DMS153 treated with DMSO at 0.1 percent for 48 hours (cell line): ENCODE measurements at regions not wholly inside any gene's neighbourhood (a gene's known extent, or its start where the extent isn't known, plus 50 kb on each side); places are given as distances from the start of the nearest gene placed in this dataset.

Source experiments
- DNase-seq: peaks from one replicate; lab custom pipeline; 2025; ENCODE audit not compliant: unreplicated experiment; lab: John Stamatoyannopoulos, UW

DNA sequence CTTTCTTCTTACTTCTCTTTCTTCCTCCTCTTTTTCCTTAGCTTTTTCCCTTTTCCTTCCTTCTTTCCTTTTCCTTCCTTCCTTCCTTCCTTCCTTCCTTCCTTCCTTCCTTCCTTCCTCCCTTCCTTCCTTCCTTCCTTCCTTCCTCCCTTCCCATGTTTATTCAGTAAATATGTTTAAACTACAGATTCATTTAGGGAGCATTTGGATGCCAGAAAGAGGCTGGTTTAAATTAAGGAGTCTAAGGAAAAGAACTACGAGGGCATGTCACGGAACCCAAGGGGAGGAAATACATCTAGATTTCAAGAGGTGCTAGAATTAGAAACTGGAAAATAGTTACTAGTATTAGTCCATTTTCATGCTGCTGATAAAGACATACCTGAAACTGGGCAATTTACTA lies 320.0 kb upstream of the ARRDC3 start:
- no peak for DNase-seq

DNA sequence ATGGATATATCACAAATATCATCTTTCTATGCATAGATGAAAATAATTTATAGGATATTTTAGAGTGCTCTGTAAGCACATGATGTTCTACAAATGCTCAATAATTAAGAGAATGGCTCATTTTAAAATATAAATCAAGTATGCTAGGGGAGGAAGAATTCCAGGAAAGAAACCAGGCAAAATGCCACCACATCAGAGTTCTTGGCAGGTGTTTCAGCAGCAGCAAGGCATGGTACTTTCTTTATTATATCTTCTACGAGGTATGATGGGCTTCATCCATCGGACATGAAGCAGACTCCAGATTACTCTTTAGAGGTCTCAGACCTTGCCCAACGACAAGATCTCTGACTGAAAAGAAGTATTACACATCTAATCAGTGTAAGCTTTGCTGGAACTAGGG lies 316.3 kb upstream of the ARRDC3 start:
- no peak for DNase-seq

- DNase-seq: no peak
These were observed 308.5 kb upstream of the ARRDC3 start for GRCh38 chr5:91691592-91691991.

- no peak for DNase-seq
These were observed 307.8 kb upstream of the ARRDC3 start for GRCh38 chr5:91690921-91691320.

GRCh38 chr5:91687430-91687829 lies 304.3 kb upstream of the ARRDC3 start:
- DNase-seq: no peak

GRCh38 chr5:91684625-91685024 lies 301.5 kb upstream of the ARRDC3 start:
- DNase-seq: no peak

- no peak for DNase-seq
These were observed 287.4 kb upstream of the ARRDC3 start for GRCh38 chr5:91670563-91670962.

- no peak for DNase-seq
These were observed 287.0 kb upstream of the ARRDC3 start for GRCh38 chr5:91670122-91670521.

DNA sequence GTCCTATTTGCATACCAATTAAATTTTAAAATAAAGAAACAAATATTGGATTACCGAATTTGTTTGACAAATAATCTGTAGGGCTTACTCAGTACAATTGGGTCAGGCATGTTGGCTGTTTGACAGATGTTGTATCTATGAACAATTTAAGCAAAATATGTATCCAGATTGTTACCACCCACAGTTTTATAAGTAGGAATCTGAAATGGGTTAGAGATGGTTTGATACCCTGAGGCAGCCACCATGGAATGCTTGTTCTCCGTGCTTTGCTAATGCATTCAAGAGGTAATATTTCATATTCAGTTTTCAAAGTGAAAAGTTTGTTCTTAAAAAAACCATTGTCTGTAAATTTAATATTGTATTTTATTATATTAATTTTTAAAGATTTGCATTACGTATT lies 285.1 kb upstream of the ARRDC3 start:
- DNase-seq: no peak

DNA sequence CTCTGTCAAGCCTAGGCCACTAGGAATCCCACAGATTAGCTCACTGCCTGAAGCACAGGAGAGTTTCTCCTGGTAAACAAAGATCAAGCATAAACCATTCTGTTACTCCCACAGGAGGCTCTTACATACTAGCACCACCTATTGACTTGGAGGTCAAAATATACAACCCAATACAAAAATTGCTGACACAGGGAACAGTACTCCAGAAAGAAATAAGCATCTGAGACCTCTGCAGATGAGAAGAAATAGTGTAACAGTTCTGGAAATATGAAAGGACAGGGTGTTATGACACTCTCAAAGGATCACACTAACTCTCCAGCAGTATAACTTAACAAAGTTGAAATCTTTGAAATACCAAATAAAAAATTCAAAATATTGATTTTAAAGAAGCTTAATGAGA lies 269.6 kb upstream of the ARRDC3 start:
- no peak for DNase-seq

DNA sequence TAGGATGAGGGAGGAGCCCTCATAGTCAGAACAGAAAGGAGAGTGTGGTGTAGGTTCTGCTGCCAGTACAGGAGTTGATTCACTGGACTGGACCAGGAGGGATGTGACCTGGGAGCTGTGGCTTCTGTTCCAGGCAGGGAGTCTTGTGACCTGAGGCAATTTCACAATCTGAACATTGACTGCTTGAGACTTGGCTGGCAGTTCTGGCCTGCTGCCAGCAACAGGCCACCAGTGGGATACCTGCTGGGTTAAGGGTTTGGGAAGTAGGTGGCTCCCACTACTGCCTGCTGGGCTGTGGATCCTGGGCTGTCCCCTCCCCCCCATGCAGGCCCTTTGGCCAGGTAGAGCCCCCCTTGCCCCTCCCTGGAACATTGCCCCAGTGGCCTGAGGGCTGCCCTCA lies 268.6 kb upstream of the ARRDC3 start:
- DNase-seq: no peak

GRCh38 chr5:91645347-91645746 lies 262.2 kb upstream of the ARRDC3 start:
- no peak for DNase-seq

- no peak for DNase-seq
These were observed 260.7 kb upstream of the ARRDC3 start for GRCh38 chr5:91643797-91644196.

DNA sequence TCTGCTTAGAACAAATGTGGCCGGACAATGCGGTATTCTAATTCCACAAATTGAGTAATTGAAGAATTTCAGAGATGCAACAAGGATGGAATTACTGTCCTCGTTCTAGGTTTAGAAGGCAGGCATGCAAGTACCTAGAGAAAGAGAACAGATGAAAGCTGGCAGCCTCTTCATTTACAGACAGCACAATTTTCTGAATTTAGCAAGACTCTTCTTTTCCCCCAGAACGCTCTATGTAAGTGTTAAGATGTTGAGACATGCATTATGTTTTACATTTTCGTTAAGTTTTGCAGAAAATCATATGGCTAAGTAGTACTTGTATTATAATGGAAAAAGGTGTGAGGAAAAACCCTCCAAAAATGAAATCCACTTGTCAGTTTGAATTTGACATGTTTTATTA lies 259.5 kb upstream of the ARRDC3 start:
- no peak for DNase-seq

- peak; percentile 1 for DNase-seq
These were observed 258.7 kb upstream of the ARRDC3 start for GRCh38 chr5:91641730-91642350.

DNA sequence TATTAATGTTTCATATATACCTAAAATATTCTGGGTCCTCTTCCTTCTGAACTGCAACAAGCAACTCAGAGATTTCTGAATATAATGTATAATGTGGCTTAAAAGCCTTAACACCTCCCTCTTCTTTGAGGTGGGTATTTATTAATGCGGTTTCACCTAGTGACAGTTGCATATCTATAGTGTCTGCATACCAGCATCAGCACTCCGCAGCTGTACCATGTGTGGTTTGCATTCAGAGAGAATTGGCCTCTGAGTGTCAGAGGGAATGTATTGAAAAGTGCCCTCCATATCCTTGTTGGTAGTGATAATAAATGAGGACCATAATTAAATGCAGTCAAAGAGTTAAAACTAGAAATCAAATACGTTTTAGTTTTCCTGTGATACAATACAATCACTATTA lies 256.6 kb upstream of the ARRDC3 start:
- DNase-seq: no peak

DNA sequence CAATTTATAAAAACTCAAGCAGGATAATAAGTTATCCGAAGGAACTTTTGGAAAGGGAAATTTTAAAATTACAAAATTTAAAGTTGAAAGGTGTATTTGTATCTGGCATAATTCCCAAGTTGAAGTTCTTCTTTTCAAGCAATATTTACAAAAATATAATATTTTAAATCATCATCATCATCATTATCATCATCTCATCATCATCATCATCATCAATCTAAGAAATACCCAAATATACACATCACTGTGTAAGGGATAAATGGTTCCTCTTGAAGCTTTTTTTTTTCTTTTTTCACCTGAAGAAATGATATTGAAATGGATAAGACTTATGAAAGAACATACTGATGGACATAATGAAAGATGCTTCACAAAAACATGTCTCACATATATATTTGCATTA lies 254.9 kb upstream of the ARRDC3 start:
- DNase-seq: no peak

GRCh38 chr5:91635950-91636734 lies 253.0 kb upstream of the ARRDC3 start:
- DNase-seq: no peak

DNA sequence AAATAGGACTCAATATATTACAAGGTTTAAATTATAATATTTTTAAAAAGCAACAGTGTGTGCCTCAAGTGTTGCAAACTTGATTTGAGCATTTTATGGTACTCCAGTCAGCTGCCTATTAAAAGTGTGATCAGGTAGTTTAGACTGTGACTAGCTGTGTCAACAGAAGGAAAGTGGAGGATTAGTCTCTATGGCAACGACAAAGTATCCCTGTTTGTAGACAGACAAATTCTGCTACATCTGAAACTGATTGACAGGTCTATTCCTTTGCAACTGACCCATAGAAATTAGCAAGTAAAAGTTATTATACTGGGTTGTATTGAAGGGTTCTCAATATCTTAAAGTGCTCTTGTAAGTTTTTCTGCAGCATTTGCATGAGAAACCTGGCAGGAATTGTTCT lies 249.8 kb upstream of the ARRDC3 start:
- no peak for DNase-seq

GRCh38 chr5:91611746-91612145 lies 228.6 kb upstream of the ARRDC3 start:
- no peak for DNase-seq

DNA sequence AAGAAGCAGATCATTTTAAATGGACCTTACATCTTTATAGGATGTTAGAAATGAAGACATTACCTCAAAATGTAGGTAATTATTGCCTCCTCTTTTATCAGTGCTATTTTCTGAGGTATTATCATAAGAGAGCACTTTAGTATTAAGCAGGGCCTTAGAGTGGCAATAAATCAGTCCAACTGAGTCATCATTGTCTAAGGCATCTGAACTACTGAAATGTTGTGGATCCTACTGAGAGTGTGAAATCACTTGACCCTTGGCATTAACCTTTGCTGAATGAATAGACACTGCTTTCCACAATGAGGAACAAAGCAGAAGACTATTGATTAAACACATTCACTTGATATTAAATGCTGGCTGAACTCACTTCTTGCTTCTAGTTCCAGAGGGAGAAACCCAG lies 224.6 kb upstream of the ARRDC3 start:
- DNase-seq: no peak

DNA sequence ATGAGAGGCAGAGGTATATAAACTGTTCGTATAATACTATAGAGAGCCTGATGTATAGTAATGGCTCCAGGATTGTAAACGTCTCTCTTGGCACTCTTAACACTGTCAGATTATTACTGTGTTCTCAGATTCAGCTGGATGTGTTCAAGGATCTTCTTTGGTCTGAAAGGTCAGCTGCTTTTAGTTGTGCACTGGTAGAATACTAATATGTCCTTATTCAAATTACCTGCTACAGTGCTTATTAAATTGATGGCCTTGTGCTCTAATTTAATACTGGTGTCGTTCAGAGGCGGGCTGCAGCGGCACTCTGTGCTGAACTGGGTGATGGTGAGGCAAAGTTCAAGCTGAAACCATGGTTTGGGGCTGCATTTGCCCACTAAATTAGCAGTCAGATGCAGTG lies 216.7 kb upstream of the ARRDC3 start:
- no peak for DNase-seq

DNA sequence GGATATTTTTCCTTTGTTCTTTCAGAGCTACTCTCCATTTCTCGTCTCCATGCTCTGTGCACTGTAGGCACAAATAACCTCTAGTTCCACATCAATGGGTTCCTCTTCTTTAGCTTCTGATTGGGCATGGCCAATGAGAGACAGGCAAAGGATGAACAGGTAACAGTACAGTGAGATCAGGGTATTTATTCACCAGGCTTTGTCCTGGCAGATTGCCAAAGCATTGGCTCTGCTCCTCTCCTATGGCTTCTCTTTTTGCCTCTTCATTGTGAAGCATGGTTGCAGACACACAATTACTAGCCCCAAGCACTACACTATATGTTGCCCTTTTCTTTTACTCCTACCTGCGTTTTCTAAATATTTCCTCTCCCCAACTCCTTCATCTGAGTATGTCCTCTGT lies 215.1 kb upstream of the ARRDC3 start:
- no peak for DNase-seq
